NCI-H82 treated with DMSO at 0.1 percent for 48 hours (cell line): ENCODE measurements at regions not wholly inside any gene's neighbourhood (a gene's known extent, or its start where the extent isn't known, plus 50 kb on each side); places are given as distances from the start of the nearest gene placed in this dataset.
"Not testable (repeated sequence)": the region's sequence is repeated elsewhere in the genome, so short reads cannot be mapped to it uniquely, and the experiment has no call there.

ENCODE experiments used
- DNase-seq: peaks from one replicate; lab custom pipeline; 2025; ENCODE audit not compliant: unreplicated experiment; lab: John Stamatoyannopoulos, UW

DNA sequence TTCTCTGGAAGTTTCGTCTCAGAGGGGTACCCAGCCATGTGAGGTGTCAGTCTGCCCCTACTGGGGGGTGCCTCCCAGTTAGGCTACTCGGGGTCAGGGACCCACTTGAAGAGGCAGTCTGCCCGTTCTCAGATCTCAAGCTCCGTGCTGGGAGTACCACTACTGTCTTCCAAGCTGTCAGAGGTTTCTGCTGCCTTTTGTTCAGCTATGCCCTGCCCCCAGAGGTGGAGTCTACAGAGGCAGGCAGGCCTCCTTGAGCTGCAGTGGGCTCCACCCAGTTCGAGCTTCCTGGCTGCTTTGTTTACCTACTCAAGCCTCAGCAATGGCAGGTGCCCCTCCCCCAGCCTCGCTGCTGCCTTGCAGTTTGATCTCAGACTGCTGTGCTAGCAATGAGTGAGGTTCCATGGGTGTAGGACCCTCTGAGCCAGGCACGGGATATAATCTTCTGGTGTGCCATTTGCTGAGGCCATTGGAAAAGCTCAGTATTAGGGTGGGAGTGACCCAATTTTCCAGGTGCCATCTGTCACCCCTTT, 71.0 kb upstream of the SH3GLB1 start:
- DNase-seq: not testable (repeated sequence)

- no peak for DNase-seq
Observed at GRCh38 chr1:86633921-86634320, 70.5 kb upstream of the SH3GLB1 start.

GRCh38 chr1:86636898-86637297, 67.5 kb upstream of the SH3GLB1 start:
- no peak for DNase-seq

DNA sequence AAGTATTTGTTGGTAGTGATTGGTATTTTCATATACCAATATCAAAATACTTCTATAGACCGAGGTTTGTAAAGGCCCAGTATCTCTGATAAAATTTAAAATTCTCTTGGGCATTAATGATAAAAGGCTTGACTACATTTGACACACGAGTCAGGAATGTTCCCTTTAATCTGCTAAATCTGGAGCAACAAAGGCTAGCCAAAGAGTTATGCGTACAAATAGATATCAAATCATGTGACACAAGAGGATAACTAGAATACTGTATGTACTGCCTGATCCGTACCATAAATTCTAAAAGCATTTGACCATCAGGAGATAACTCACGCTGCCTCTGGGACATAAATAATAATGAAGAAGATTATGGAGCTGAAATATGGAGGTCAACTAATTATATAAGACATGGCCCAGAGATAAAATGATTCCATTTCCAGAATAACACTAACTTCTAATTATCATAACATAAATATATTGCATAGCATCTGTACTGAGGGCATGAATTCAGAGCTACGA, 64.2 kb upstream of the SH3GLB1 start:
- DNase-seq: no peak

DNA sequence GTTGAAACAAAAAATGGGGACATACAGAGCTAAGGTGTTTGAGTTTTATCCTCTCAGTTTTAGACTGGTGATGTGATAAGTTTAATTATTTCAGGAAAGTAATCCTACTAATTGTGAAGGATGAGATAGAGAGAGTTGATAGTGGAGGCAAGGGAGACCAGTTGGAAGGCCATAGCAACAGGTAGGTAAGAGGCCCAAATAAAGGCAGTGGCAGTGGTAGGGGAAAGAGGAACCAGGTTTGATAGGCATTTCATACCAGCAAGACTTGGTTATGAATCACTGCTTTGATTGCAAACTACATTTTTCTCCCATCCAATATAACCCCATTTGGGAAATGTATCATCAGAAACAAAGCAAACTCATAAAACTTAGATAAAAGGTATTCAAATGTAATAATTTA, 63.1 kb upstream of the SH3GLB1 start:
- DNase-seq: no peak

GRCh38 chr1:86644655-86645054, 59.7 kb upstream of the SH3GLB1 start:
- not testable (repeated sequence) for DNase-seq

GRCh38 chr1:86645851-86646250, 58.5 kb upstream of the SH3GLB1 start:
- peak; percentile 3 for DNase-seq

DNA sequence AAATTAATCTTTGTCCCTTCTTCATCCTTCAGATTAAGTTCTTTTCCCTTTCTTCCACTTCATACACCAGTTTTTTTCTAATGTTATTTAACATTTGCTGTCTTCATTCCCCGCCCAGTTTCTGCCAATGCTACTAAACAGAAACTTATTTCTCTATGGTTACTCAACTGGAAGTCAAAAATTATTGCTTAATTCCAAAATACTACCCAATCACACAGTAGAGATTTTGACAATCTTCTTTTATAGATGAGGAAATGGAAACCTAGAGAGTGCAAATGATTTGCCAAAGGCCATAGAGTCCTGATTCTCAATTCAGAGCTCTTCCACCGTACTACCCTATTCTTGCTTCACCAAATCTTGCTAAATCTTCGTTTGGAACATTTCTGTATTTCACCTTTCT, 58.1 kb upstream of the SH3GLB1 start:
- DNase-seq: no peak

- DNase-seq: no peak
Observed at GRCh38 chr1:86648255-86648654, 56.1 kb upstream of the SH3GLB1 start.

DNA sequence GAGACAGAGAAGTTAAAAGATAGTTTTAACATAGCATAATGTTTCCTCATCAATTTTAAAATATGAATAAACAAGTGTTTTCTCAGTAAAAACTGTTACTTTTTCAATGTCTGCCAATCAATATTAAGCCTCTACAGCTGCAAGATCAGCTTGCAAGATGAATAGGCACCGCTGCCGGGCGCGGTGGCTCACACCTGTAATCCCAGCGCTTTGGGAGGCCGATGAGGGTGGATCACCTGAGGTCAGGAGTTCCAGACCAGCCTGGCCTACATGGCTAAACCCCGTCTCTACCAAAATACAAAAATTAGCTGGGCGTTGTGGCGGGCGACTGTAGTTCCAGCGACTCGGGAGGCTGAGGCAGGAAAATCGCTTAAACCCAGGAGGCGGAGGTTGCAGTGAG, 54.8 kb upstream of the SH3GLB1 start:
- no peak for DNase-seq

- DNase-seq: no peak
Observed at GRCh38 chr1:86650065-86650464, 54.3 kb upstream of the SH3GLB1 start.
